ENCODE measurements at regions not wholly inside any gene's neighbourhood (a gene's known extent, or its start where the extent isn't known, plus 50 kb on each side); places are given as distances from the start of the nearest gene placed in this dataset.

GRCh38 chr9:99282406-99282805 is 60.3 kb downstream of the SEC61B start:
- no peak for DNase-seq (ENCODE audit: low read depth in 3 of 3)

- no peak for DNase-seq (ENCODE audit: low read depth in 3 of 3)
Measured at GRCh38 chr9:99285965-99286364, 63.9 kb downstream of the SEC61B start.

- DNase-seq (ENCODE audit: low read depth in 3 of 3): no peak
Measured at GRCh38 chr9:99286536-99286935, 64.5 kb downstream of the SEC61B start.

GRCh38 chr9:99287641-99288040 is 65.6 kb downstream of the SEC61B start:
- no peak for DNase-seq (ENCODE audit: low read depth in 3 of 3)

- no peak for DNase-seq (ENCODE audit: low read depth in 3 of 3)
Measured at GRCh38 chr9:99288830-99289229, 66.7 kb downstream of the SEC61B start.

GRCh38 chr9:99294850-99295461 is 72.9 kb downstream of the SEC61B start:
- DNase-seq (ENCODE audit: low read depth in 3 of 3): no peak

GRCh38 chr9:99296291-99296951 is 74.3 kb downstream of the SEC61B start:
- DNase-seq (ENCODE audit: low read depth in 3 of 3): no peak

GRCh38 chr9:99298614-99299013 is 76.5 kb downstream of the SEC61B start:
- no peak for DNase-seq (ENCODE audit: low read depth in 3 of 3)

- no peak for DNase-seq (ENCODE audit: low read depth in 3 of 3)
Measured at GRCh38 chr9:99299211-99300102, 77.4 kb downstream of the SEC61B start.

- DNase-seq (ENCODE audit: low read depth in 3 of 3): no peak
Measured at GRCh38 chr9:99300103-99300439, 78.0 kb downstream of the SEC61B start.

GRCh38 chr9:99300603-99301002 is 78.5 kb downstream of the SEC61B start:
- DNase-seq (ENCODE audit: low read depth in 3 of 3): no peak

- DNase-seq (ENCODE audit: low read depth in 3 of 3): no peak
Measured at GRCh38 chr9:99303177-99303576, 81.1 kb downstream of the SEC61B start.

GRCh38 chr9:99305124-99305523 is 83.0 kb downstream of the SEC61B start:
- DNase-seq (ENCODE audit: low read depth in 3 of 3): no peak

GRCh38 chr9:99305820-99306811 is 84.0 kb downstream of the SEC61B start:
- DNase-seq (ENCODE audit: low read depth in 3 of 3): no peak

- no peak for DNase-seq (ENCODE audit: low read depth in 3 of 3)
Measured at GRCh38 chr9:99307851-99308250, 85.8 kb downstream of the SEC61B start.

GRCh38 chr9:99309141-99309939 is 87.3 kb downstream of the SEC61B start:
- DNase-seq (ENCODE audit: low read depth in 3 of 3): no peak

- DNase-seq (ENCODE audit: low read depth in 3 of 3): no peak
Measured at GRCh38 chr9:99312736-99313135, 90.7 kb downstream of the SEC61B start.

- DNase-seq (ENCODE audit: low read depth in 3 of 3): no peak
Measured at GRCh38 chr9:99319048-99319447, 97.0 kb downstream of the SEC61B start.

GRCh38 chr9:99322299-99322698 is 100.2 kb downstream of the SEC61B start:
- DNase-seq (ENCODE audit: low read depth in 3 of 3): no peak

- no peak for DNase-seq (ENCODE audit: low read depth in 3 of 3)
Measured at GRCh38 chr9:99326112-99326916, 104.2 kb downstream of the SEC61B start.
